Liver (tissue), 8 donors: ENCODE measurements at regions not wholly inside any gene's neighbourhood (a gene's known extent, or its start where the extent isn't known, plus 50 kb on each side); places are given as distances from the start of the nearest gene placed in this dataset.

ENCODE experiments used
- DNase-seq: peaks from one replicate; pipeline ENCODE4 v3.0.0-alpha.2; 2017; ENCODE audit warnings: low spot score
- H3K27ac ChIP-seq, 2 donors: one replicate each; pipeline ENCODE4 v1.7.0; 2013; ENCODE audit warnings: inconsistent platforms in 2 of 2, low read length in 2 of 2, control low read depth in 1 of 2, low read depth in 1 of 2, mild to moderate bottlenecking in 1 of 2
- H3K27me3 ChIP-seq, 4 donors: one replicate each; pipeline versions ENCODE4 v1.6.1 to v1.7.0; 2013; ENCODE audit warnings: low read length in 3 of 4, inconsistent platforms in 1 of 4, mild to moderate bottlenecking in 1 of 4, moderate library complexity in 1 of 4; ENCODE audit not compliant: control insufficient read depth in 4 of 4, insufficient read depth in 4 of 4
- H3K36me3 ChIP-seq, 4 donors: one replicate each; pipeline versions ENCODE4 v1.6.1 to v1.7.0; 2013; ENCODE audit warnings: low read length in 3 of 4, mild to moderate bottlenecking in 3 of 4, low read depth in 1 of 4, moderate library complexity in 1 of 4; ENCODE audit not compliant: control insufficient read depth in 4 of 4, insufficient read depth in 3 of 4
- H3K4me1 ChIP-seq, 4 donors: one replicate each; pipeline versions ENCODE4 v1.6.1 to v1.7.0; 2013; ENCODE audit warnings: low read length in 3 of 4, mild to moderate bottlenecking in 3 of 4, moderate library complexity in 1 of 4; ENCODE audit not compliant: control insufficient read depth in 4 of 4, insufficient read depth in 4 of 4
- H3K4me3 ChIP-seq, 3 donors: one replicate each; pipeline versions ENCODE4 v1.6.1 to v1.7.0; 2013; ENCODE audit warnings: low read length in 3 of 3, control low read depth in 1 of 3, low read depth in 1 of 3, mild to moderate bottlenecking in 1 of 3
- H3K9ac ChIP-seq, 2 donors: one replicate each; pipeline ENCODE4 v1.7.0; 2013; ENCODE audit warnings: low read length in 2 of 2, mild to moderate bottlenecking in 2 of 2, moderate library complexity in 2 of 2, control low read depth in 1 of 2, low read depth in 1 of 2
- H3K9me3 ChIP-seq, 4 donors: one replicate each; pipeline versions ENCODE4 v1.6.1 to v1.7.0; 2013; ENCODE audit warnings: low read length in 3 of 4; ENCODE audit not compliant: control insufficient read depth in 4 of 4
- ATF3 ChIP-seq: IDR thresholded peaks from 2 replicates; pipeline ENCODE4 v1.6.1; 2016; ENCODE audit warnings: antibody characterized with exemption
- CTCF ChIP-seq: fragments of 150-350 bp; IDR thresholded peaks from 2 replicates; pipeline ENCODE4 v1.5.1; 2017; ENCODE audit warnings: improper control_type of control experiment, low read depth, low read length; ENCODE audit not compliant: missing input control
- EGR1 ChIP-seq, 2 donors: IDR thresholded peaks; 2 replicates each; pipeline ENCODE4 v1.6.1; 2016 to 2018; ENCODE audit warnings: antibody characterized with exemption in 2 of 2, low read depth in 2 of 2
- FOXA1 ChIP-seq: IDR thresholded peaks from 2 replicates; pipeline ENCODE4 v1.6.1; 2016; ENCODE audit warnings: antibody characterized with exemption
- FOXA2 ChIP-seq: IDR thresholded peaks from 2 replicates; pipeline ENCODE4 v1.6.1; 2016; ENCODE audit warnings: antibody characterized with exemption
- GABPA ChIP-seq, 2 donors: IDR thresholded peaks in 1 of 2; conservative IDR thresholded peaks in 1 of 2; 2 replicates each; pipeline ENCODE4 v1.6.1; 2016; ENCODE audit warnings: antibody characterized with exemption in 2 of 2, mild to moderate bottlenecking in 1 of 2, moderate library complexity in 1 of 2
- HNF4A ChIP-seq, 2 donors: conservative IDR thresholded peaks; 2 replicates each; pipeline ENCODE4 v1.6.1; 2016; ENCODE audit warnings: antibody characterized with exemption in 2 of 2, mild to moderate bottlenecking in 2 of 2
- HNF4G ChIP-seq: IDR thresholded peaks from 2 replicates; pipeline ENCODE4 v1.6.1; 2016; ENCODE audit warnings: antibody characterized with exemption
- JUND ChIP-seq, 2 donors: IDR thresholded peaks; 2 replicates each; pipeline ENCODE4 v1.6.1; 2016; ENCODE audit warnings: antibody characterized with exemption in 2 of 2
- MAX ChIP-seq: IDR thresholded peaks from 2 replicates; pipeline ENCODE4 v1.6.1; 2016; ENCODE audit warnings: antibody characterized with exemption
- NR2F2 ChIP-seq: IDR thresholded peaks from 2 replicates; pipeline ENCODE4 v1.6.1; 2016; ENCODE audit warnings: antibody characterized with exemption
- RAD21 ChIP-seq, 2 donors: IDR thresholded peaks; 2 replicates each; pipeline ENCODE4 v1.6.1; 2016; ENCODE audit warnings: antibody characterized with exemption in 2 of 2, mild to moderate bottlenecking in 2 of 2
- REST ChIP-seq: IDR thresholded peaks from 2 replicates; pipeline ENCODE4 v1.6.1; 2016; ENCODE audit warnings: antibody characterized with exemption, mild to moderate bottlenecking
- RXRA ChIP-seq, 2 donors: IDR thresholded peaks; 2 replicates each; pipeline ENCODE4 v1.6.1; 2017 to 2018; ENCODE audit warnings: antibody characterized with exemption in 2 of 2, mild to moderate bottlenecking in 1 of 2
- SP1 ChIP-seq: IDR thresholded peaks from 2 replicates; pipeline ENCODE4 v1.6.1; 2018; ENCODE audit warnings: antibody characterized with exemption, mild to moderate bottlenecking
- TAF1 ChIP-seq: conservative IDR thresholded peaks from 2 replicates; pipeline ENCODE4 v1.6.1; 2016; ENCODE audit warnings: antibody characterized with exemption, mild to moderate bottlenecking
- YY1 ChIP-seq: IDR thresholded peaks from 2 replicates; pipeline ENCODE4 v1.6.1; 2016; ENCODE audit warnings: antibody characterized with exemption, mild to moderate bottlenecking
- ZBTB33 ChIP-seq: IDR thresholded peaks from 2 replicates; pipeline ENCODE4 v1.6.1; 2016; ENCODE audit warnings: antibody characterized with exemption
- WGBS: extraction: QIAGEN DNeasy Blood & Tissue Kit; methylation state at CpG from one replicate; pipeline ENCODE4 v1.1.7; 2013; 5-methylcytosine and 5-hydroxymethylcytosine counted together
- donor health status: healthy.
- donor health status: healthy.
- donor health status: healthy.
- donor health status: healthy.
- donor health status: healthy.

GRCh38 chr12:127411981-127412380 lies 855.0 kb upstream of the TMEM132C start (continued):
- TF ChIP-seq SP1 (no peak), GABPA (IDR thresholded peaks at IDR 0.05 in 1 of 2, conservative IDR thresholded peaks at IDR 0.05 in 1 of 2) (no peak)

- Histone ChIP-seq H3K27me3 (peaks cover 0 to 2% (median 1%) of the 10 kb centered on the region in 4 donors), H3K4me1 (no peaks in the 10 kb centered on the region), H3K4me3 (no peak overlapping the region), H3K9me3 (peaks cover 4 to 9% (median 7%) of the 10 kb centered on the region in 4 donors), H3K9ac (no peak overlapping the region), H3K27ac (no peak overlapping the region), H3K36me3 (no peaks in the 10 kb centered on the region)
- no peak for DNase-seq
- TF ChIP-seq FOXA2 (no peak), SP1 (no peak), MAX (no peak), CTCF (no peak), ZBTB33 (no peak), ATF3 (no peak), REST (no peak), HNF4G (no peak), GABPA (IDR thresholded peaks at IDR 0.05 in 1 of 2, conservative IDR thresholded peaks at IDR 0.05 in 1 of 2) (no peak), NR2F2 (no peak), EGR1 (IDR thresholded peaks at IDR 0.05; ENCODE audit: low read depth in 2 of 2) (no peak), JUND (IDR thresholded peaks at IDR 0.05) (no peak), FOXA1 (no peak), YY1 (no peak), TAF1 (no peak), RAD21 (IDR thresholded peaks at IDR 0.05) (no peak), HNF4A (conservative IDR thresholded peaks at IDR 0.05) (no peak), RXRA (IDR thresholded peaks at IDR 0.05) (no peak)
- WGBS, result 77% methylated on average over 4 of the region's 4 CpGs
These were observed 854.1 kb upstream of the TMEM132C start for GRCh38 chr12:127412866-127413265.
